GM10266 (cell line): ENCODE measurements at regions not wholly inside any gene's neighbourhood (a gene's known extent, or its start where the extent isn't known, plus 50 kb on each side); places are given as distances from the start of the nearest gene placed in this dataset.

Source experiments
- DNase-seq: peaks from one replicate; pipeline ENCODE4 v3.0.0; 2012; ENCODE audit errors: extremely low spot score
- CTCF ChIP-seq: IDR thresholded peaks from 2 replicates; pipeline ENCODE4 v1.5.1; 2012; ENCODE audit warnings: mild to moderate bottlenecking, low read depth; ENCODE audit not compliant: control insufficient read depth, insufficient read depth; ENCODE audit errors: missing control alignments

GRCh38 chr4:14309431-14309830, 681.9 kb upstream of the BOD1L1 start:
- DNase-seq, result no peak

GRCh38 chr4:14313757-14314156, 686.2 kb upstream of the BOD1L1 start:
- no peak for TF ChIP-seq CTCF
- no peak for DNase-seq

More at GRCh38 chr4:14309431-14309830, 681.9 kb upstream of the BOD1L1 start:
- no peak for TF ChIP-seq CTCF

- DNase-seq, result no peak
- TF ChIP-seq CTCF, result no peak
Measured at GRCh38 chr4:14315129-14315528, 687.2 kb upstream of the CPEB2 start.

GRCh38 chr4:14317351-14317750, 684.9 kb upstream of the CPEB2 start:
- DNase-seq, result no peak
- no peak for TF ChIP-seq CTCF

GRCh38 chr4:14318671-14319070, 683.6 kb upstream of the CPEB2 start:
- no peak for DNase-seq
- TF ChIP-seq CTCF, result no peak

- TF ChIP-seq CTCF, result no peak
- DNase-seq, result no peak
Measured at GRCh38 chr4:14321723-14322122, 680.6 kb upstream of the CPEB2 start.

- no peak for TF ChIP-seq CTCF
Measured at GRCh38 chr4:14323191-14323590, 679.1 kb upstream of the CPEB2 start.

More at GRCh38 chr4:14323191-14323590, 679.1 kb upstream of the CPEB2 start:
- no peak for DNase-seq
